IMR-90 (cell line): ENCODE measurements at regions not wholly inside any gene's neighbourhood (a gene's known extent, or its start where the extent isn't known, plus 50 kb on each side); places are given as distances from the start of the nearest gene placed in this dataset.

Source experiments
- ATAC-seq: fragments of 200-7000 bp; cut with Tn5 transposase; 2 replicates; pipeline ENCODE4 v1.9.1; 2020; ENCODE audit warnings: low read depth, mild to moderate bottlenecking, moderate library complexity
- BruUV-seq: library from RNA; stranded (reverse); fragments of 400-500 nt; replicated peaks from 2 replicates; lab custom pipeline; 2021; lab: Mats Ljungman, UMichigan
- CTCF ChIA-PET: fragments of 300-600 bp; formaldehyde crosslinking; extraction: SDS; loops from one replicate; lab custom pipeline; 2021; ENCODE audit warnings: antibody characterized with exemption; lab: Yijun Ruan, JAX
- POLR2A ChIA-PET: fragments of 300-600 bp; sonication (Branson Sonifier 250); formaldehyde crosslinking; loops from one replicate; lab custom pipeline; 2022; ENCODE audit warnings: antibody characterized with exemption; ENCODE audit not compliant: unreplicated experiment; lab: Charles Lee
- DNase-seq: peaks from one replicate; pipeline ENCODE4 v3.0.0; 2013
- H2AFZ ChIP-seq: replicated peaks from 2 replicates; pipeline ENCODE3; 2013; ENCODE audit warnings: low read length, mild to moderate bottlenecking; ENCODE audit not compliant: poor library complexity
- H2AK5ac ChIP-seq: 2 replicates; pipeline ENCODE4 v1.6.1; 2013; ENCODE audit warnings: low read depth, low read length, inconsistent platforms
- H2AK9ac ChIP-seq: replicated peaks from 2 replicates; pipeline ENCODE3; 2013; ENCODE audit warnings: mild to moderate bottlenecking, low read depth, low read length, moderate library complexity; ENCODE audit not compliant: poor library complexity
- H2BK120ac ChIP-seq: 2 replicates; pipeline ENCODE4 v1.6.1; 2013; ENCODE audit warnings: low read depth, low read length, inconsistent platforms
- H2BK15ac ChIP-seq: 3 replicates; pipeline ENCODE4 v1.6.1; 2013; ENCODE audit warnings: low read depth, low read length, inconsistent platforms
- H2BK20ac ChIP-seq: 2 replicates; pipeline ENCODE4 v1.6.1; 2013; ENCODE audit warnings: low read depth, mild to moderate bottlenecking, inconsistent platforms, low read length, moderate library complexity
- H2BK5ac ChIP-seq: 2 replicates; pipeline ENCODE4 v1.6.1; 2013; ENCODE audit warnings: mild to moderate bottlenecking, low read depth, low read length, inconsistent platforms; ENCODE audit not compliant: poor library complexity, severe bottlenecking
- H3K14ac ChIP-seq: replicated peaks from 2 replicates; pipeline ENCODE4 v1.6.1; 2013; ENCODE audit warnings: low read depth, low read length, inconsistent platforms
- H3K18ac ChIP-seq: 2 replicates; pipeline ENCODE4 v1.6.1; 2013; ENCODE audit warnings: low read depth, low read length, control low read depth
- H3K23ac ChIP-seq: 2 replicates; pipeline ENCODE4 v1.6.1; 2013; ENCODE audit warnings: low read depth, low read length, inconsistent platforms
- H3K27ac ChIP-seq: 2 replicates; pipeline ENCODE4 v1.5.1; 2013; ENCODE audit warnings: mild to moderate bottlenecking, control low read depth, low read length; ENCODE audit not compliant: insufficient read depth
- H3K27me3 ChIP-seq: 2 replicates; pipeline ENCODE4 v1.6.1; 2013; ENCODE audit warnings: low read length; ENCODE audit not compliant: control insufficient read depth, insufficient read depth
- H3K36me3 ChIP-seq: 2 replicates; pipeline ENCODE4 v1.6.1; 2013; ENCODE audit warnings: low read length, mixed read lengths; ENCODE audit not compliant: control insufficient read depth, insufficient read depth
- H3K4ac ChIP-seq: 2 replicates; pipeline ENCODE4 v1.6.1; 2013; ENCODE audit warnings: low read depth, low read length, inconsistent platforms
- H3K4me1 ChIP-seq: 2 replicates; pipeline ENCODE4 v1.6.1; 2013; ENCODE audit warnings: low read length, mixed read lengths; ENCODE audit not compliant: control insufficient read depth, insufficient read depth
- H3K4me2 ChIP-seq: 2 replicates; pipeline ENCODE4 v1.6.1; 2013; ENCODE audit warnings: low read depth, mild to moderate bottlenecking, control low read depth, low read length, moderate library complexity
- H3K4me3 ChIP-seq: 2 replicates; pipeline ENCODE4 v1.5.1; 2013; ENCODE audit warnings: low read depth, mild to moderate bottlenecking, control low read depth, low read length, moderate library complexity; ENCODE audit not compliant: insufficient read depth
- H3K56ac ChIP-seq: 2 replicates; pipeline ENCODE4 v1.6.1; 2013; ENCODE audit warnings: low read length, inconsistent platforms; ENCODE audit not compliant: insufficient read depth; ENCODE audit errors: extremely low read depth
- H3K79me1 ChIP-seq, 2 experiments: 2 replicates each; pipeline ENCODE4 v1.6.1; 2013; ENCODE audit warnings: low read length in 2 of 2, inconsistent platforms in 1 of 2, low read depth in 1 of 2
- H3K9ac ChIP-seq: 2 replicates; pipeline ENCODE4 v1.6.1; 2013; ENCODE audit warnings: low read depth, low read length, control low read depth
- H3K9me1 ChIP-seq: 2 replicates; pipeline ENCODE4 v1.6.1; 2013; ENCODE audit warnings: low read length, inconsistent platforms; ENCODE audit not compliant: insufficient read depth
- H3K9me3 ChIP-seq: 2 replicates; pipeline ENCODE4 v1.6.1; 2013; ENCODE audit warnings: low read length; ENCODE audit not compliant: control insufficient read depth, insufficient read depth
- H4K20me1 ChIP-seq: 2 replicates; pipeline ENCODE4 v1.6.1; 2013; ENCODE audit warnings: low read length, inconsistent platforms; ENCODE audit not compliant: insufficient read depth
- H4K5ac ChIP-seq: 2 replicates; pipeline ENCODE4 v1.6.1; 2013; ENCODE audit warnings: mild to moderate bottlenecking, low read depth, low read length, control low read depth
- H4K8ac ChIP-seq, 2 experiments: 2 replicates each; pipeline ENCODE4 v1.6.1; 2013; ENCODE audit warnings: low read depth in 2 of 2, low read length in 2 of 2, control low read depth in 1 of 2, inconsistent platforms in 1 of 2
- H4K91ac ChIP-seq: 2 replicates; pipeline ENCODE4 v1.6.1; 2013; ENCODE audit warnings: low read depth, low read length, inconsistent platforms; ENCODE audit not compliant: insufficient read depth
- BHLHE40 ChIP-seq: fragments of 150-350 bp; IDR thresholded peaks from 2 replicates; pipeline ENCODE4 v1.6.1; 2016; ENCODE audit warnings: mild to moderate bottlenecking, low read depth, low read length
- ELK1 ChIP-seq: fragments of 150-350 bp; IDR thresholded peaks from 2 replicates; pipeline ENCODE4 v1.6.1; 2016; ENCODE audit warnings: low read depth, mild to moderate bottlenecking, low read length, moderate library complexity, borderline replicate concordance
- MXI1 ChIP-seq: IDR thresholded peaks from 2 replicates; pipeline ENCODE4 v1.6.1; 2012; ENCODE audit warnings: low read depth, mild to moderate bottlenecking, low read length, moderate library complexity, borderline replicate concordance
- NFE2L2 ChIP-seq: fragments of 150-350 bp; IDR thresholded peaks from 2 replicates; pipeline ENCODE4 v1.6.1; 2016; ENCODE audit warnings: low read depth, mild to moderate bottlenecking, low read length
- dilution Hi-C: fragments of 300-500 bp; cut with HindIII; formaldehyde crosslinking; loops from one replicate; pipeline ENCODE4 v1.14.3; 2018; ENCODE audit warnings: low sequenced_read_pairs; ENCODE audit not compliant: unreplicated experiment
- in situ Hi-C: fragments of 300-500 bp; cut with MboI; formaldehyde crosslinking; loops from 3 replicates; pipeline ENCODE4 v1.14.3; 2019; ENCODE audit warnings: low sequenced_read_pairs, inconsistent platforms, mixed read lengths
- intact Hi-C: fragments of 100-400 bp; cut with micrococcal nuclease; formaldehyde crosslinking; loops from 2 replicates; pipeline ENCODE4 v1.10.0; 2022

- no peak overlapping the region for H2AK5ac ChIP-seq
- no peak overlapping the region for H4K91ac ChIP-seq
- no peak overlapping the region for H4K8ac ChIP-seq
- H3K4me2 ChIP-seq, result no peak overlapping the region
- no peak overlapping the region for H3K56ac ChIP-seq
- no peak overlapping the region for H3K4me3 ChIP-seq
- peaks cover 35% of the 10 kb centered on the region for H3K27me3 ChIP-seq
- DNase-seq (no peak), ATAC-seq (no peak)
- CTCF ChIA-PET, result no interaction called here
- POLR2A ChIA-PET, result no interaction called here
- H3K18ac ChIP-seq, result no peak overlapping the region
- H2BK15ac ChIP-seq, result no peak overlapping the region
- no peaks in the 10 kb centered on the region for H3K79me1 ChIP-seq
- H2BK5ac ChIP-seq, result no peak overlapping the region
- in situ Hi-C loops, result no loop called here
- no peaks in the 10 kb centered on the region for H3K4me1 ChIP-seq
- H2BK120ac ChIP-seq, result no peak overlapping the region
- TF ChIP-seq ELK1 (no peak), BHLHE40 (no peak), MXI1 (no peak), NFE2L2 (no peak)
- H3K4ac ChIP-seq, result no peak overlapping the region
- no TSS peak for BruUV-seq
- H3K36me3 ChIP-seq, result no peaks in the 10 kb centered on the region
- peaks cover 3% of the 10 kb centered on the region; the same call in 1 of the 2 replicates for H3K9me3 ChIP-seq
- H3K9ac ChIP-seq, result no peak overlapping the region
- H3K9me1 ChIP-seq, result peaks cover under 1% of the 10 kb centered on the region; the same call in 1 of the 2 replicates
- no peak overlapping the region for H3K14ac ChIP-seq
- H3K27ac ChIP-seq, result no peak overlapping the region
- H2BK20ac ChIP-seq, result no peak overlapping the region
- dilution Hi-C loops, result no loop called here
- no peaks in the 10 kb centered on the region for H4K20me1 ChIP-seq
- no peak overlapping the region for H2AK9ac ChIP-seq
- H2AFZ ChIP-seq, result no peak overlapping the region
- intact Hi-C loops, result no loop called here
- no peak overlapping the region for H4K5ac ChIP-seq
- H3K23ac ChIP-seq, result no peak overlapping the region
Observed at GRCh38 chr13:29931696-29932095, 81.3 kb upstream of the UBL3 start.
